Heart left ventricle (tissue), 13 donors: ENCODE measurements at regions not wholly inside any gene's neighbourhood (a gene's known extent, or its start where the extent isn't known, plus 50 kb on each side); places are given as distances from the start of the nearest gene placed in this dataset.

Source experiments
- CTCF ChIP-seq, 12 donors: fragments of 200-600 bp; sonication (generic) in 4 of 12; IDR thresholded peaks; one replicate each; pipeline versions ENCODE4 v1.5.0 to v1.8.0; 2018 to 2022; ENCODE audit warnings: antibody characterized with exemption in 12 of 12, mild to moderate bottlenecking in 5 of 12
- POLR2A ChIP-seq, 2 donors: fragments of 450-650 bp; IDR thresholded peaks; one replicate each; pipeline ENCODE4 v1.6.1; 2017; ENCODE audit warnings: antibody characterized with exemption in 2 of 2, mild to moderate bottlenecking in 2 of 2, moderate library complexity in 2 of 2
- donor health status: ischemic (EF 13 %, LVEDD 7.1; RV severe dilation, severe dysfunction).
- donor health status: DM: no; HTN: yes; CAD: no.
- donor health status: DM: no; HTN: no; CAD: no.
- donor health status: ischemic (EF 25% LVEDD 6.9; RV normal size, moderate dysfunction).
- donor health status: ischemic (EF 25% LVEDD 5.7; RV mildly dilated, moderate dysfunction).
- donor health status: ischemic (EF 35%, LVEDD 5.7; RV mildly dilated, moderate dysfunction).
- donor health status: nonischemic (EF 11% LVEDD 7.7; RV severe dilation, severe dysfunction).
- donor health status: DM: yes; HTN: yes; CAD: no.
- donor health status: PGD.
- donor health status: ischemic (EF 29% LVEDD 5.4; RV normal size, mild dysfunction).
- donor health status: nonischemic (EF 23%, LVEDD 6.1; RV moderate dilation, normal function).

GRCh38 chr13:39816936-39817335, 161.5 kb downstream of the COG6 start:
- TF ChIP-seq POLR2A (IDR thresholded peaks at IDR 0.05) (no peak), CTCF (IDR thresholded peaks at IDR 0.05) (no peak)
